ENCODE measurements at regions not wholly inside any gene's neighbourhood (a gene's known extent, or its start where the extent isn't known, plus 50 kb on each side); places are given as distances from the start of the nearest gene placed in this dataset.

DNA sequence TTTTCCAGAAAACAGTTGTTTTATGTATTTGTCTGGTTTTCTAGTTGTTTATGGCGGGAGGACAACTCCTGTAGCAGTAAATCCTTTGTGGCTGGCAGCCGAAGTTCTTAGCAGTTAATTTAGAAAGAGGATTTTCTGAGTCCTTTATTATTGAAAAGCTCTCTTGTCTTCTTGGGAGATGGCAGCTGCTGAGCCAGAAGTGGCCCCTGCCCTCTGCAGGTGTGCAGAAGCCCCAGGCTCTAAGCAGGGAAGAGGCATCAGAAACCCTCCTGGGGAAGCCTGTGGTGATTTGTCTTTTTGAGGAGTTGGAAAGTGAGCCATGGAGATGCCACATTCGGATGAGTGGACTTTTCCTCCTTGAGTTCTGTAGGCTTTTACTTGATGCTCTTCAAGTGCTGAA lies 106.3 kb downstream of the GLRX3 start:
- ChIA-PET CTCF (no interaction called here), POLR2A (ENCODE audit: unreplicated experiment) (no interaction called here)
- intact Hi-C loops (cut with micrococcal nuclease), result no loop called here
- Histone ChIP-seq H3K9me2 (replicated peaks; ENCODE audit: low read length) (no peaks in the 10 kb centered on the region), H3K4me2 (ENCODE audit: low read length) (no peak overlapping the region), H3K79me2 (ENCODE audit: low read length) (no peaks in the 10 kb centered on the region), H3F3A (ENCODE audit: low read length, unreplicated experiment) (no peaks in the 10 kb centered on the region), H3K9me3 (ENCODE audit: low read length) (no peaks in the 10 kb centered on the region; the same call in 1 of the 2 replicates), H3K27ac (ENCODE audit: low read length) (no peak overlapping the region), H3K27me3 (ENCODE audit: low read length) (no peaks in the 10 kb centered on the region), H3K36me3 (ENCODE audit: low read depth, low read length) (no peaks in the 10 kb centered on the region), H4K20me1 (ENCODE audit: low read length) (no peaks in the 10 kb centered on the region), H3K4me3 (ENCODE audit: low read length) (no peak overlapping the region), H3K9ac (ENCODE audit: low read length) (no peak overlapping the region), H2AFZ (ENCODE audit: low read length) (no peak overlapping the region), H3K4me1 (ENCODE audit: insufficient read depth, low read length) (no peaks in the 10 kb centered on the region)
- DNase-seq (no peak), ATAC-seq (no peak)
- TF ChIP-seq EZH2 (IDR thresholded peaks at IDR 0.05; ENCODE audit: low read length, unreplicated experiment), result no peak
- TF ChIP-seq, protein P1, sequence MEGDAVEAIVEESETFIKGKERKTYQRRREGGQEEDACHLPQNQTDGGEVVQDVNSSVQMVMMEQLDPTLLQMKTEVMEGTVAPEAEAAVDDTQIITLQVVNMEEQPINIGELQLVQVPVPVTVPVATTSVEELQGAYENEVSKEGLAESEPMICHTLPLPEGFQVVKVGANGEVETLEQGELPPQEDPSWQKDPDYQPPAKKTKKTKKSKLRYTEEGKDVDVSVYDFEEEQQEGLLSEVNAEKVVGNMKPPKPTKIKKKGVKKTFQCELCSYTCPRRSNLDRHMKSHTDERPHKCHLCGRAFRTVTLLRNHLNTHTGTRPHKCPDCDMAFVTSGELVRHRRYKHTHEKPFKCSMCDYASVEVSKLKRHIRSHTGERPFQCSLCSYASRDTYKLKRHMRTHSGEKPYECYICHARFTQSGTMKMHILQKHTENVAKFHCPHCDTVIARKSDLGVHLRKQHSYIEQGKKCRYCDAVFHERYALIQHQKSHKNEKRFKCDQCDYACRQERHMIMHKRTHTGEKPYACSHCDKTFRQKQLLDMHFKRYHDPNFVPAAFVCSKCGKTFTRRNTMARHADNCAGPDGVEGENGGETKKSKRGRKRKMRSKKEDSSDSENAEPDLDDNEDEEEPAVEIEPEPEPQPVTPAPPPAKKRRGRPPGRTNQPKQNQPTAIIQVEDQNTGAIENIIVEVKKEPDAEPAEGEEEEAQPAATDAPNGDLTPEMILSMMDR (conservative IDR thresholded peaks at IDR 0.05; ENCODE audit: low read depth, low read length), result no peak
- no peak for TF ChIP-seq EZH2phosphoT487 (IDR thresholded peaks at IDR 0.05; ENCODE audit: borderline replicate concordance, low read length)
- BruUV-seq (replicated peaks), result no TSS peak

DNA sequence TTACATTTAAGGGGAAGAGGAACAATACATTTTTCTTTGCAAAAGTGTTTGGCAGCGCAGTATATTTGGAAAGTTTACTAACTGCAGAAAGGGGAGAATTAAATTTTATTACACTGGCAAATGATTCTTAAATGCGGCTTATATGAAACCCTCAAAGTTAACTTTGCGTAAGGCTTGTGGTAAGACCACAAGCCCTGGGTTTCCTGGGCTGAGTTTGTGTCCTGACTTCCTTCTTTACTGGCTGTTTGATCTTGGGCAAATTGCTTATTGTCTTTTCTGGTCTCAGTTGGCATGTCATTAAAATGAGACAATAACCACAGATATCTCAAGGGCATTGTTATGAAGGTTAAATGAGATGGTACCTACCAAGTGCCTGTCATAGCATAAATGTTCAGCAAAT lies 106.8 kb downstream of the GLRX3 start:
- Histone ChIP-seq H3K9me2 (replicated peaks; ENCODE audit: low read length) (no peaks in the 10 kb centered on the region), H3K9me3 (ENCODE audit: low read length) (no peaks in the 10 kb centered on the region; the same call in 1 of the 2 replicates), H3K36me3 (ENCODE audit: low read depth, low read length) (no peaks in the 10 kb centered on the region), H3K27ac (ENCODE audit: low read length) (no peak overlapping the region), H3K4me1 (ENCODE audit: insufficient read depth, low read length) (no peaks in the 10 kb centered on the region), H3K9ac (ENCODE audit: low read length) (no peak overlapping the region), H2AFZ (ENCODE audit: low read length) (no peak overlapping the region), H3K79me2 (ENCODE audit: low read length) (no peaks in the 10 kb centered on the region), H3K4me3 (ENCODE audit: low read length) (no peak overlapping the region), H3K4me2 (ENCODE audit: low read length) (no peak overlapping the region), H3F3A (ENCODE audit: low read length, unreplicated experiment) (no peaks in the 10 kb centered on the region), H4K20me1 (ENCODE audit: low read length) (no peaks in the 10 kb centered on the region), H3K27me3 (ENCODE audit: low read length) (no peaks in the 10 kb centered on the region)
- BruUV-seq (replicated peaks), result no TSS peak
- intact Hi-C loops (cut with micrococcal nuclease), result no loop called here
- TF ChIP-seq, protein P1 (conservative IDR thresholded peaks at IDR 0.05; ENCODE audit: low read depth, low read length), result no peak
- no peak for TF ChIP-seq EZH2phosphoT487 (IDR thresholded peaks at IDR 0.05; ENCODE audit: borderline replicate concordance, low read length)
- no peak for TF ChIP-seq EZH2 (IDR thresholded peaks at IDR 0.05; ENCODE audit: low read length, unreplicated experiment)
- no peak for DNase-seq
- no peak for ATAC-seq
- ChIA-PET POLR2A (ENCODE audit: unreplicated experiment) (no interaction called here), CTCF (no interaction called here)

DNA sequence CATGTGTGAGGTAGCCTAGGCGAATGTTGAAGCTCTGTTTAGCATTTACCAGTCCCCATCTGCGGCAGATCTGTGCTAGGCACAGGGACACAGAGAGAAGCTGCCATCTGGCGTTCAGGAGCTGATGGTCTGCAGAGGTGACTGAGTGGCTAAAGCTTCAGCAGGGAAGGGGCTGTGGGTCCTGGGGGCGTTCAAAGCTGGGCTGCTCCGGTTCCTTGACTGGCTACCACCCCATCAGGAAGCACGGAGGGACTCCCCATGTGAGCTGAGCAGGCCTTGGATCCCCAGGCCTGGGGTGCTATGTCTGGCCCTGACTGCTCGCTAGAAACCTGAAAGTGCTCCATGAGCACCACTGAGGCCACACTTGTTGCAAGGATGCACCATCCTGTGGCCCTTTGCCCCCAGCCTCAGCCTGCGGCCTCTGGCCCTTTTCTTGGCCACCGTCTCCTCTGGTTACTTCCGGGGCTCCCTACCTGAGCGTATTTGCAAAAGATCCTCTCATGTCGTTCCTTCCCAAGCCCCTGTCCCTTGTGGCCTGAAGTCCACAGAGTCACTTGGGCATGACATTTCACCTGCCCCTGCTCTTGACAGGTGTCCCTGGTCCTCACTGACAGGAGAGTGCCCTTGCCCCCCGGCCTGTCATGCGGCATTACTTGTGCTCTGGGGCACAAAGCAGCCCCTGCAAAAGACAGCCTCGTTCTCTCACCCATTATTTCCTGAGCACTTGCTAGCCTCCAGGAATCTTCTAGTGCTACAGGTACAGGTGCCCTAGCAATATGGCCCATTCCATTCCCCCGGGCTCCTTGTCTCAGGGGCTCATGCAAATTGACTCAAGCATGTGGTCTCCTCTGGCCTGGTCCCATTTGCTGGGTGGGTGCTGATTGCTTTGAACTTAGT lies 108.1 kb downstream of the GLRX3 start:
- no peak overlapping the region for H3K4me2 ChIP-seq (ENCODE audit: low read length)
- H3K4me3 ChIP-seq (ENCODE audit: low read length), result no peak overlapping the region
- H3K36me3 ChIP-seq (ENCODE audit: low read depth, low read length), result no peaks in the 10 kb centered on the region
- no peaks in the 10 kb centered on the region for H4K20me1 ChIP-seq (ENCODE audit: low read length)
- DNase-seq (no peak), ATAC-seq (no peak)
- CTCF ChIA-PET, result no interaction called here
- H3K9ac ChIP-seq (ENCODE audit: low read length), result no peak overlapping the region
- POLR2A ChIA-PET (ENCODE audit: unreplicated experiment), result no interaction called here
- H3K27ac ChIP-seq (ENCODE audit: low read length), result no peak overlapping the region
- no peak overlapping the region for H2AFZ ChIP-seq (ENCODE audit: low read length)
- no peaks in the 10 kb centered on the region for H3K27me3 ChIP-seq (ENCODE audit: low read length)
- H3K9me3 ChIP-seq (ENCODE audit: low read length), result no peaks in the 10 kb centered on the region; the same call in 1 of the 2 replicates
- BruUV-seq (replicated peaks), result no TSS peak
- H3K79me2 ChIP-seq (ENCODE audit: low read length), result no peaks in the 10 kb centered on the region
- no peaks in the 10 kb centered on the region for H3K4me1 ChIP-seq (ENCODE audit: insufficient read depth, low read length)
- intact Hi-C loops (cut with micrococcal nuclease), result no loop called here
- no peaks in the 10 kb centered on the region for H3K9me2 ChIP-seq (replicated peaks; ENCODE audit: low read length)
- TF ChIP-seq EZH2phosphoT487 (IDR thresholded peaks at IDR 0.05; ENCODE audit: borderline replicate concordance, low read length), result no peak
- TF ChIP-seq EZH2 (IDR thresholded peaks at IDR 0.05; ENCODE audit: low read length, unreplicated experiment), result no peak
- TF ChIP-seq, protein P1 (conservative IDR thresholded peaks at IDR 0.05; ENCODE audit: low read depth, low read length), result no peak
- H3F3A ChIP-seq (ENCODE audit: low read length, unreplicated experiment), result no peaks in the 10 kb centered on the region
